ENCODE measurements at regions not wholly inside any gene's neighbourhood (a gene's known extent, or its start where the extent isn't known, plus 50 kb on each side); places are given as distances from the start of the nearest gene placed in this dataset.
"Not testable (repeated sequence)": the region's sequence is repeated elsewhere in the genome, so short reads cannot be mapped to it uniquely, and the experiment has no call there.

- no peak overlapping the region for H3K9ac ChIP-seq (ENCODE audit: low read depth, low read length)
- no peaks in the 10 kb centered on the region for H3K4me1 ChIP-seq (ENCODE audit: control insufficient read depth, insufficient read depth, low read length)
- H3K9me3 ChIP-seq (replicated peaks; ENCODE audit: low read length): no peaks in the 10 kb centered on the region
Measured at GRCh38 chr5:116862632-116863455, 288.2 kb upstream of the SEMA6A start.

GRCh38 chr5:116861666-116862065 is 287.0 kb upstream of the SEMA6A start:
- no peaks in the 10 kb centered on the region for H3K9me3 ChIP-seq (replicated peaks; ENCODE audit: low read length)
- no peak overlapping the region for H3K9ac ChIP-seq (ENCODE audit: low read depth, low read length)
- no peaks in the 10 kb centered on the region for H3K27me3 ChIP-seq (ENCODE audit: control insufficient read depth, insufficient read depth, low read length)
- H3K4me2 ChIP-seq (ENCODE audit: low read length): no peak overlapping the region
- no peaks in the 10 kb centered on the region for H3K4me1 ChIP-seq (ENCODE audit: control insufficient read depth, insufficient read depth, low read length)
- H3K4me3 ChIP-seq (ENCODE audit: low read length): no peak overlapping the region
- no peaks in the 10 kb centered on the region for H3K36me3 ChIP-seq (ENCODE audit: insufficient read depth, low read length)

More at GRCh38 chr5:116862632-116863455, 288.2 kb upstream of the SEMA6A start:
- H3K4me3 ChIP-seq (ENCODE audit: low read length): no peak overlapping the region
- no peak overlapping the region for H3K4me2 ChIP-seq (ENCODE audit: low read length)
- H3K36me3 ChIP-seq (ENCODE audit: insufficient read depth, low read length): no peaks in the 10 kb centered on the region
- no peaks in the 10 kb centered on the region for H3K27me3 ChIP-seq (ENCODE audit: control insufficient read depth, insufficient read depth, low read length)

GRCh38 chr5:116861097-116861496 is 286.5 kb upstream of the SEMA6A start:
- H3K36me3 ChIP-seq (ENCODE audit: insufficient read depth, low read length): no peaks in the 10 kb centered on the region
- H3K9ac ChIP-seq (ENCODE audit: low read depth, low read length): no peak overlapping the region
- H3K4me2 ChIP-seq (ENCODE audit: low read length): no peak overlapping the region
- H3K27me3 ChIP-seq (ENCODE audit: control insufficient read depth, insufficient read depth, low read length): no peaks in the 10 kb centered on the region
- no peak overlapping the region for H3K4me3 ChIP-seq (ENCODE audit: low read length)
- no peaks in the 10 kb centered on the region for H3K4me1 ChIP-seq (ENCODE audit: control insufficient read depth, insufficient read depth, low read length)
- no peaks in the 10 kb centered on the region for H3K9me3 ChIP-seq (replicated peaks; ENCODE audit: low read length)

GRCh38 chr5:116859666-116860320 is 285.2 kb upstream of the SEMA6A start:
- H3K36me3 ChIP-seq (ENCODE audit: insufficient read depth, low read length): no peaks in the 10 kb centered on the region
- no peaks in the 10 kb centered on the region for H3K9me3 ChIP-seq (replicated peaks; ENCODE audit: low read length)
- no peaks in the 10 kb centered on the region for H3K27me3 ChIP-seq (ENCODE audit: control insufficient read depth, insufficient read depth, low read length)
- H3K9ac ChIP-seq (ENCODE audit: low read depth, low read length): no peak overlapping the region
- H3K4me2 ChIP-seq (ENCODE audit: low read length): no peak overlapping the region
- no peak overlapping the region for H3K4me3 ChIP-seq (ENCODE audit: low read length)
- H3K4me1 ChIP-seq (ENCODE audit: control insufficient read depth, insufficient read depth, low read length): no peaks in the 10 kb centered on the region

- H3K4me3 ChIP-seq (ENCODE audit: low read length): no peak overlapping the region
- no peak overlapping the region for H3K4me2 ChIP-seq (ENCODE audit: low read length)
- no peaks in the 10 kb centered on the region for H3K27me3 ChIP-seq (ENCODE audit: control insufficient read depth, insufficient read depth, low read length)
- H3K9ac ChIP-seq (ENCODE audit: low read depth, low read length): no peak overlapping the region
- no peaks in the 10 kb centered on the region for H3K9me3 ChIP-seq (replicated peaks; ENCODE audit: low read length)
- no peaks in the 10 kb centered on the region for H3K36me3 ChIP-seq (ENCODE audit: insufficient read depth, low read length)
- no peaks in the 10 kb centered on the region for H3K4me1 ChIP-seq (ENCODE audit: control insufficient read depth, insufficient read depth, low read length)
Measured at GRCh38 chr5:116858705-116859333, 284.2 kb upstream of the SEMA6A start.

- not testable (repeated sequence) for H3K9ac ChIP-seq (ENCODE audit: low read depth, low read length); H3K4me2 ChIP-seq (ENCODE audit: low read length); H3K4me3 ChIP-seq (ENCODE audit: low read length); H3K4me1 ChIP-seq (ENCODE audit: control insufficient read depth, insufficient read depth, low read length); H3K9me3 ChIP-seq (replicated peaks; ENCODE audit: low read length); H3K36me3 ChIP-seq (ENCODE audit: insufficient read depth, low read length); H3K27me3 ChIP-seq (ENCODE audit: control insufficient read depth, insufficient read depth, low read length)
Measured at GRCh38 chr5:116858020-116858419, 283.4 kb upstream of the SEMA6A start.

- no peak overlapping the region for H3K9ac ChIP-seq (ENCODE audit: low read depth, low read length)
- H3K36me3 ChIP-seq (ENCODE audit: insufficient read depth, low read length): no peaks in the 10 kb centered on the region
- no peaks in the 10 kb centered on the region for H3K27me3 ChIP-seq (ENCODE audit: control insufficient read depth, insufficient read depth, low read length)
- no peaks in the 10 kb centered on the region for H3K9me3 ChIP-seq (replicated peaks; ENCODE audit: low read length)
- no peak overlapping the region for H3K4me2 ChIP-seq (ENCODE audit: low read length)
- no peak overlapping the region for H3K4me3 ChIP-seq (ENCODE audit: low read length)
- no peaks in the 10 kb centered on the region for H3K4me1 ChIP-seq (ENCODE audit: control insufficient read depth, insufficient read depth, low read length)
Measured at GRCh38 chr5:116856271-116856670, 281.6 kb upstream of the SEMA6A start.

GRCh38 chr5:116853992-116854391 is 279.4 kb upstream of the SEMA6A start:
- Histone ChIP-seq H3K9me3 (replicated peaks; ENCODE audit: low read length) (no peaks in the 10 kb centered on the region), H3K4me1 (ENCODE audit: control insufficient read depth, insufficient read depth, low read length) (no peaks in the 10 kb centered on the region), H3K27me3 (ENCODE audit: control insufficient read depth, insufficient read depth, low read length) (no peaks in the 10 kb centered on the region), H3K4me2 (ENCODE audit: low read length) (no peak overlapping the region), H3K9ac (ENCODE audit: low read depth, low read length) (no peak overlapping the region), H3K36me3 (ENCODE audit: insufficient read depth, low read length) (no peaks in the 10 kb centered on the region), H3K4me3 (ENCODE audit: low read length) (no peak overlapping the region)

GRCh38 chr5:116848954-116849581 is 274.4 kb upstream of the SEMA6A start:
- H3K9ac ChIP-seq (ENCODE audit: low read depth, low read length): no peak overlapping the region
- H3K27me3 ChIP-seq (ENCODE audit: control insufficient read depth, insufficient read depth, low read length): no peaks in the 10 kb centered on the region
- no peaks in the 10 kb centered on the region for H3K4me1 ChIP-seq (ENCODE audit: control insufficient read depth, insufficient read depth, low read length)
- H3K36me3 ChIP-seq (ENCODE audit: insufficient read depth, low read length): no peaks in the 10 kb centered on the region
- no peaks in the 10 kb centered on the region for H3K9me3 ChIP-seq (replicated peaks; ENCODE audit: low read length)
- H3K4me3 ChIP-seq (ENCODE audit: low read length): no peak overlapping the region
- H3K4me2 ChIP-seq (ENCODE audit: low read length): no peak overlapping the region

- H3K4me2 ChIP-seq (ENCODE audit: low read length): no peak overlapping the region
- H3K9ac ChIP-seq (ENCODE audit: low read depth, low read length): no peak overlapping the region
- H3K27me3 ChIP-seq (ENCODE audit: control insufficient read depth, insufficient read depth, low read length): no peaks in the 10 kb centered on the region
- H3K36me3 ChIP-seq (ENCODE audit: insufficient read depth, low read length): no peaks in the 10 kb centered on the region
- no peaks in the 10 kb centered on the region for H3K4me1 ChIP-seq (ENCODE audit: control insufficient read depth, insufficient read depth, low read length)
- no peaks in the 10 kb centered on the region for H3K9me3 ChIP-seq (replicated peaks; ENCODE audit: low read length)
- no peak overlapping the region for H3K4me3 ChIP-seq (ENCODE audit: low read length)
Measured at GRCh38 chr5:116847960-116848359, 273.3 kb upstream of the SEMA6A start.

- Histone ChIP-seq H3K27me3 (ENCODE audit: control insufficient read depth, insufficient read depth, low read length) (no peaks in the 10 kb centered on the region), H3K36me3 (ENCODE audit: insufficient read depth, low read length) (no peaks in the 10 kb centered on the region), H3K4me1 (ENCODE audit: control insufficient read depth, insufficient read depth, low read length) (no peaks in the 10 kb centered on the region), H3K4me3 (ENCODE audit: low read length) (no peak overlapping the region), H3K4me2 (ENCODE audit: low read length) (no peak overlapping the region), H3K9me3 (replicated peaks; ENCODE audit: low read length) (no peaks in the 10 kb centered on the region), H3K9ac (ENCODE audit: low read depth, low read length) (no peak overlapping the region)
Measured at GRCh38 chr5:116844015-116844414, 269.4 kb upstream of the SEMA6A start.

All from skeletal muscle satellite cell (primary cell).